Liver (tissue), 8 donors: ENCODE measurements at regions not wholly inside any gene's neighbourhood (a gene's known extent, or its start where the extent isn't known, plus 50 kb on each side); places are given as distances from the start of the nearest gene placed in this dataset.

ENCODE experiments used
- DNase-seq: peaks from one replicate; pipeline ENCODE4 v3.0.0-alpha.2; 2017; ENCODE audit warnings: low spot score
- H3K27ac ChIP-seq, 2 donors: one replicate each; pipeline ENCODE4 v1.7.0; 2013; ENCODE audit warnings: inconsistent platforms in 2 of 2, low read length in 2 of 2, control low read depth in 1 of 2, low read depth in 1 of 2, mild to moderate bottlenecking in 1 of 2
- H3K27me3 ChIP-seq, 4 donors: one replicate each; pipeline versions ENCODE4 v1.6.1 to v1.7.0; 2013; ENCODE audit warnings: low read length in 3 of 4, inconsistent platforms in 1 of 4, mild to moderate bottlenecking in 1 of 4, moderate library complexity in 1 of 4; ENCODE audit not compliant: control insufficient read depth in 4 of 4, insufficient read depth in 4 of 4
- H3K36me3 ChIP-seq, 4 donors: one replicate each; pipeline versions ENCODE4 v1.6.1 to v1.7.0; 2013; ENCODE audit warnings: low read length in 3 of 4, mild to moderate bottlenecking in 3 of 4, low read depth in 1 of 4, moderate library complexity in 1 of 4; ENCODE audit not compliant: control insufficient read depth in 4 of 4, insufficient read depth in 3 of 4
- H3K4me1 ChIP-seq, 4 donors: one replicate each; pipeline versions ENCODE4 v1.6.1 to v1.7.0; 2013; ENCODE audit warnings: low read length in 3 of 4, mild to moderate bottlenecking in 3 of 4, moderate library complexity in 1 of 4; ENCODE audit not compliant: control insufficient read depth in 4 of 4, insufficient read depth in 4 of 4
- H3K4me3 ChIP-seq, 3 donors: one replicate each; pipeline versions ENCODE4 v1.6.1 to v1.7.0; 2013; ENCODE audit warnings: low read length in 3 of 3, control low read depth in 1 of 3, low read depth in 1 of 3, mild to moderate bottlenecking in 1 of 3
- H3K9ac ChIP-seq, 2 donors: one replicate each; pipeline ENCODE4 v1.7.0; 2013; ENCODE audit warnings: low read length in 2 of 2, mild to moderate bottlenecking in 2 of 2, moderate library complexity in 2 of 2, control low read depth in 1 of 2, low read depth in 1 of 2
- H3K9me3 ChIP-seq, 4 donors: one replicate each; pipeline versions ENCODE4 v1.6.1 to v1.7.0; 2013; ENCODE audit warnings: low read length in 3 of 4; ENCODE audit not compliant: control insufficient read depth in 4 of 4
- ATF3 ChIP-seq: IDR thresholded peaks from 2 replicates; pipeline ENCODE4 v1.6.1; 2016; ENCODE audit warnings: antibody characterized with exemption
- CTCF ChIP-seq: fragments of 150-350 bp; IDR thresholded peaks from 2 replicates; pipeline ENCODE4 v1.5.1; 2017; ENCODE audit warnings: improper control_type of control experiment, low read depth, low read length; ENCODE audit not compliant: missing input control
- EGR1 ChIP-seq, 2 donors: IDR thresholded peaks; 2 replicates each; pipeline ENCODE4 v1.6.1; 2016 to 2018; ENCODE audit warnings: antibody characterized with exemption in 2 of 2, low read depth in 2 of 2
- FOXA1 ChIP-seq: IDR thresholded peaks from 2 replicates; pipeline ENCODE4 v1.6.1; 2016; ENCODE audit warnings: antibody characterized with exemption
- FOXA2 ChIP-seq: IDR thresholded peaks from 2 replicates; pipeline ENCODE4 v1.6.1; 2016; ENCODE audit warnings: antibody characterized with exemption
- GABPA ChIP-seq, 2 donors: IDR thresholded peaks in 1 of 2; conservative IDR thresholded peaks in 1 of 2; 2 replicates each; pipeline ENCODE4 v1.6.1; 2016; ENCODE audit warnings: antibody characterized with exemption in 2 of 2, mild to moderate bottlenecking in 1 of 2, moderate library complexity in 1 of 2
- HNF4A ChIP-seq, 2 donors: conservative IDR thresholded peaks; 2 replicates each; pipeline ENCODE4 v1.6.1; 2016; ENCODE audit warnings: antibody characterized with exemption in 2 of 2, mild to moderate bottlenecking in 2 of 2
- HNF4G ChIP-seq: IDR thresholded peaks from 2 replicates; pipeline ENCODE4 v1.6.1; 2016; ENCODE audit warnings: antibody characterized with exemption
- JUND ChIP-seq, 2 donors: IDR thresholded peaks; 2 replicates each; pipeline ENCODE4 v1.6.1; 2016; ENCODE audit warnings: antibody characterized with exemption in 2 of 2
- NR2F2 ChIP-seq: IDR thresholded peaks from 2 replicates; pipeline ENCODE4 v1.6.1; 2016; ENCODE audit warnings: antibody characterized with exemption
- RAD21 ChIP-seq, 2 donors: IDR thresholded peaks; 2 replicates each; pipeline ENCODE4 v1.6.1; 2016; ENCODE audit warnings: antibody characterized with exemption in 2 of 2, mild to moderate bottlenecking in 2 of 2
- REST ChIP-seq: IDR thresholded peaks from 2 replicates; pipeline ENCODE4 v1.6.1; 2016; ENCODE audit warnings: antibody characterized with exemption, mild to moderate bottlenecking
- RXRA ChIP-seq, 2 donors: IDR thresholded peaks; 2 replicates each; pipeline ENCODE4 v1.6.1; 2017 to 2018; ENCODE audit warnings: antibody characterized with exemption in 2 of 2, mild to moderate bottlenecking in 1 of 2
- SP1 ChIP-seq: IDR thresholded peaks from 2 replicates; pipeline ENCODE4 v1.6.1; 2018; ENCODE audit warnings: antibody characterized with exemption, mild to moderate bottlenecking
- TAF1 ChIP-seq: conservative IDR thresholded peaks from 2 replicates; pipeline ENCODE4 v1.6.1; 2016; ENCODE audit warnings: antibody characterized with exemption, mild to moderate bottlenecking
- YY1 ChIP-seq: IDR thresholded peaks from 2 replicates; pipeline ENCODE4 v1.6.1; 2016; ENCODE audit warnings: antibody characterized with exemption, mild to moderate bottlenecking
- WGBS: extraction: QIAGEN DNeasy Blood & Tissue Kit; methylation state at CpG from one replicate; pipeline ENCODE4 v1.1.7; 2013; 5-methylcytosine and 5-hydroxymethylcytosine counted together
- TF ChIP-seq, protein P1 (sequence below): IDR thresholded peaks from 2 replicates; pipeline ENCODE4 v1.6.1; 2016; ENCODE audit warnings: antibody characterized with exemption
- TF ChIP-seq, protein P2 (sequence below): IDR thresholded peaks from 2 replicates; pipeline ENCODE4 v1.6.1; 2016; ENCODE audit warnings: antibody characterized with exemption
- donor health status: healthy.
- donor health status: healthy.
- donor health status: healthy.
- donor health status: healthy.
- donor health status: healthy.

DNA sequence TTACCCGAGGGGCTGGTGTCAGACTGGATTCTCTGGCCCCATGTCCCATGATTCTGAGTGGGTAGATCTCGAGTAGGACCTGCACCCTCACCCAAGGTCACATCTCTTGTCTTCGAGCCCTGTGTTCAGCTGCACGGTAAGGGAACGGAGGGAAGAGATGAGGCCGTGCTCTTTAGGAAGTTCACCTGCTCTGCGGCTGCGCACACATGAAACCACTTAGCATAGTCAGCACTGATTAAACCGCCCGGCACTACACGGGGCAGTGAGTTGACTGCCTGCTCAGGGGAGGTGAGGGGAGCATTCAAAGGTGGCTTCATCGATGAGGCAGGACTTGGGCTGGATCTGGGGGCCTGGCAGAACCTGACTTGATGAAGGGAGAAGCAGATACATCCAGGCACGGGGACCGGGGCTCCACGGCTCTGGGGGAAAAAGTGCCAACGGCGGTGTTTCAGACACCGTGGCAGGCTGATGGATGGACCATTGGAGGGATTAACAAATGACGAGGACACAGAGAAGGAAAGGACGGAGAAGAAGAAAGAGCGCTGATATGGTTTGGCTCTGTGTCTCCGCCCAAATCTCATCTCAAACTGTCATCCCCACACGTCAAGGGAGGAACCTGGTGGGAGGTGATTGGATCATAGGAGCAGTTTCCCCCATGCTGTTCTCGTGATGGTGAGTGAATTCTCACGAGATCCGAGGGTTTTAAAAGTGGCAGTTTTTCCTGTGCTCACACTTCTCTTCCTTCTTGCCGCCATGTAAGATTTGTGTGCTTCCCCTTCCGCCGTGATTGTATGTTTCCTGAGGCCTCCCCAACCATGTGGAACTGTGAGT lies 248.6 kb downstream of the CYP26B1 start:
- Histone ChIP-seq H3K27me3 (no peaks in the 10 kb centered on the region), H3K27ac (no peak overlapping the region), H3K4me1 (no peaks in the 10 kb centered on the region), H3K36me3 (no peaks in the 10 kb centered on the region), H3K9ac (no peak overlapping the region), H3K4me3 (no peak overlapping the region), H3K9me3 (no peaks in the 10 kb centered on the region)
- TF ChIP-seq, protein P1, sequence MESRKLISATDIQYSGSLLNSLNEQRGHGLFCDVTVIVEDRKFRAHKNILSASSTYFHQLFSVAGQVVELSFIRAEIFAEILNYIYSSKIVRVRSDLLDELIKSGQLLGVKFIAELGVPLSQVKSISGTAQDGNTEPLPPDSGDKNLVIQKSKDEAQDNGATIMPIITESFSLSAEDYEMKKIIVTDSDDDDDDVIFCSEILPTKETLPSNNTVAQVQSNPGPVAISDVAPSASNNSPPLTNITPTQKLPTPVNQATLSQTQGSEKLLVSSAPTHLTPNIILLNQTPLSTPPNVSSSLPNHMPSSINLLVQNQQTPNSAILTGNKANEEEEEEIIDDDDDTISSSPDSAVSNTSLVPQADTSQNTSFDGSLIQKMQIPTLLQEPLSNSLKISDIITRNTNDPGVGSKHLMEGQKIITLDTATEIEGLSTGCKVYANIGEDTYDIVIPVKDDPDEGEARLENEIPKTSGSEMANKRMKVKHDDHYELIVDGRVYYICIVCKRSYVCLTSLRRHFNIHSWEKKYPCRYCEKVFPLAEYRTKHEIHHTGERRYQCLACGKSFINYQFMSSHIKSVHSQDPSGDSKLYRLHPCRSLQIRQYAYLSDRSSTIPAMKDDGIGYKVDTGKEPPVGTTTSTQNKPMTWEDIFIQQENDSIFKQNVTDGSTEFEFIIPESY, result no peak
- TF ChIP-seq FOXA2, result no peak
- no peak for TF ChIP-seq HNF4G
- TF ChIP-seq, protein P2, sequence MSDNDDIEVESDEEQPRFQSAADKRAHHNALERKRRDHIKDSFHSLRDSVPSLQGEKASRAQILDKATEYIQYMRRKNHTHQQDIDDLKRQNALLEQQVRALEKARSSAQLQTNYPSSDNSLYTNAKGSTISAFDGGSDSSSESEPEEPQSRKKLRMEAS, result no peak
- no peak for TF ChIP-seq RAD21 (IDR thresholded peaks at IDR 0.05)
- no peak for TF ChIP-seq TAF1
- no peak for DNase-seq
- WGBS, result 80% methylated on average over 29 of the region's 29 CpGs

DNA sequence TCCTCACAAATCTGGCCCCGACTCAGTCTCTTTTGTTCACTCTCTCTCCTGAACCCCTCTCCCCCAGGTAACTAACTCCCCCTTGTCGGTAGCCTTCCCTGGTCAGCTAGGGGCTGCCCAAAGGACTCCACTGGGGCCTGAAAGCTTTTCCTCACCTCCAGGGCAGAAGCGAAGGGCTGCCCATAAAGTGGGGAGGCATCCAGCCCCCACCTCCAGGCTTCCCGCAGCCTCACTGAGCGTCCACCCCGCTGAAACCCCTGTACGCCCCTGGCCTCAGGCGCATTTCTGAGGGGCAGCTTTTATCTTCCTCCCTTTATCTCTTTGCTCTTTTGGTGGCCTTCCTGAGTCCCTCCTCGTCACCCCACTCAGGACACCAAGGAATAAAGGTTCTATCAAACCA lies 249.3 kb downstream of the CYP26B1 start:
- TF ChIP-seq ATF3, result no peak
- no peak for TF ChIP-seq SP1
- no peak for TF ChIP-seq YY1
- TF ChIP-seq GABPA (IDR thresholded peaks at IDR 0.05 in 1 of 2, conservative IDR thresholded peaks at IDR 0.05 in 1 of 2), result no peak
- no peak for TF ChIP-seq REST
- no peak for TF ChIP-seq TAF1
- TF ChIP-seq RAD21 (IDR thresholded peaks at IDR 0.05), result no peak
- no peak for TF ChIP-seq RXRA (IDR thresholded peaks at IDR 0.05)
- TF ChIP-seq EGR1 (IDR thresholded peaks at IDR 0.05; ENCODE audit: low read depth in 2 of 2), result no peak
- no peak for TF ChIP-seq FOXA1
- TF ChIP-seq, protein P1, result no peak
- no peak for TF ChIP-seq CTCF
- TF ChIP-seq HNF4G, result no peak
- TF ChIP-seq HNF4A (conservative IDR thresholded peaks at IDR 0.05), result no peak
- no peak for TF ChIP-seq JUND (IDR thresholded peaks at IDR 0.05)
- no peak for TF ChIP-seq FOXA2
- TF ChIP-seq, protein P2, result no peak
- no peak for TF ChIP-seq NR2F2
- no peaks in the 10 kb centered on the region for H3K4me1 ChIP-seq
- H3K4me3 ChIP-seq, result no peak overlapping the region
- 90% methylated on average over 9 of the region's 9 CpGs for WGBS
- H3K36me3 ChIP-seq, result no peaks in the 10 kb centered on the region
- DNase-seq, result no peak
- no peaks in the 10 kb centered on the region for H3K27me3 ChIP-seq
- H3K9ac ChIP-seq, result no peak overlapping the region
- H3K27ac ChIP-seq, result no peak overlapping the region
- H3K9me3 ChIP-seq, result no peaks in the 10 kb centered on the region
